GM13977 (cell line): ENCODE measurements at regions not wholly inside any gene's neighbourhood (a gene's known extent, or its start where the extent isn't known, plus 50 kb on each side); places are given as distances from the start of the nearest gene placed in this dataset.

ENCODE experiments used
- DNase-seq: peaks from one replicate; pipeline ENCODE4 v3.0.0; 2012; ENCODE audit warnings: low spot score
- CTCF ChIP-seq: IDR thresholded peaks from 2 replicates; pipeline ENCODE4 v1.5.1; 2012; ENCODE audit warnings: mild to moderate bottlenecking, control low read depth; ENCODE audit not compliant: insufficient read depth; ENCODE audit errors: extremely low read depth, missing control alignments
- in situ Hi-C: fragments of 300-500 bp; cut with MboI; formaldehyde crosslinking; loops from one replicate; pipeline ENCODE4 v1.12.0; 2022; ENCODE audit warnings: low sequenced_read_pairs, low pct_unique_long_range_greater_than_20kb, mixed read lengths, inconsistent platforms; ENCODE audit not compliant: unreplicated experiment

DNA sequence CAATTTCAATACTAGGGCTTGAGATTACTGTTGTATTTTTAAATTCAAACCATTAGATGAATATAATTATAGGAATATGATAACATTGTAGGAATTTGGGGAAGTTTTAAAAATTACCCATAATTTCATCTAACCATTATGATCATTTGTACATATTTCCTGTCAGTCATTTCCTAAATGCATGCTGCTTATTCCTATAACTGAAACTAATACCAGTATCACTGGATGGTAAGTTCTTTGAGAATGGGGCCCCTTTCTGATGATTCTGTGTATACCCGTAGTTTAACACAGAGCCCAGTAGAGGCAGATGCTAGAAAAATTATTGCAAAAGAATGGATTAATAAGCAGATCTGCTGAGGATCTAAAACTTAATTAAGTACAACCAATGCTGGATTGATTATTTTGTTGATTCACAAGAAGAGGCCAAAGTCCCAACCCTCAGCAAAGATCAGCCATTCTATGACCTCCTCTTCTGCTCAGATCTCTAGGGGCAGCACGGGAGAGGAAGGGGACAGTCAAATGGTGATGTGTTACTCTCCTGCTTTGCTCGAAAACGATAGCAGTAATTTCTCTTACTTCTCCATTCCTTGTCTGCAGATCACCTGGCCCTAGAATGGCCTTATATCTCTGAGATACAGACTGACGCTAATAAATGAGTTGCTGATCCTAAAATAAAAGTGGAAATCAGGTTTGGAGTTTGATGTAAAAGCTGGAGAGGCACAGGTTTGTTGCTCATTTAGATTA is 69.5 kb upstream of the PELI1 start:
- in situ Hi-C loops: no loop called here
- peak; percentile 28 for DNase-seq
- no peak for TF ChIP-seq CTCF

DNA sequence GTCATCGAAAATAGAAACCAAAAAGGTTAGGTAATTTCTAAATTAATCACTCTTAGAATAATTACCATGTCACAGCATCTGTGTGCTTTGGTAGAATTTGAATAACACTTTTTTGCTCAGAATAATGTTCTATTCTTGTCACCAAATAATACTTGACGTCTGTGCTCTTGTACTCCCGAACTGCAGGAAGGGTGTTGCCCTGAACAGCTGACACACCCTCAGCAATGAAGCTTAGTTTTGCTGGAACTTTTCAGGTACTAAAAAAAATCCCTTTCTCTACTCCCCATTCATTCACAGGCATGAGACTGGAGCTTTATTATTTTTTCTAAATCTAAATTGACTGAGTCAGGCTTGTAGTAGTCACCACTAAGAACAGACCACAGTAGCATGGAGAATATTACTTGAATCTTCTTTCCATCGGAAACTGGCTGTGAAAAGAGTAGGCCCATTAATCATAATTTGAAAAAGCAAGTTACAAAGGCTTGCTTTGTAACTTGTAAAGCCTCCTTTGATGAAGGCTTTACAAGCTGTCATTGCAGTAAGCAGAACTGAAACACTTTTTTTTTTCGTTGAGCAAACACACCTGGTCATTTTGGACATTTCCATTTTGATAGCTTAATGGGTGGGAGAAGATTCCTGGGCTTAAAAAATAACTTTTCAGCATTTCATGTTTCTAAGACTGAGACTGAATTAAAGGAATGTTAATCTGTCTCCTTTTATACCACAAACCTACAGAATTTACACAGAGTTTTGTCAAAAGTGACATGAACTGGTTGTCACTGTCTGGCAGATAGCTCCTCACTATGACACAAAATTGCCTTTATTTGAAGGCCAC is 70.3 kb upstream of the PELI1 start:
- DNase-seq: peak; percentile 41
- in situ Hi-C loops: no loop called here
- TF ChIP-seq CTCF: no peak

DNA sequence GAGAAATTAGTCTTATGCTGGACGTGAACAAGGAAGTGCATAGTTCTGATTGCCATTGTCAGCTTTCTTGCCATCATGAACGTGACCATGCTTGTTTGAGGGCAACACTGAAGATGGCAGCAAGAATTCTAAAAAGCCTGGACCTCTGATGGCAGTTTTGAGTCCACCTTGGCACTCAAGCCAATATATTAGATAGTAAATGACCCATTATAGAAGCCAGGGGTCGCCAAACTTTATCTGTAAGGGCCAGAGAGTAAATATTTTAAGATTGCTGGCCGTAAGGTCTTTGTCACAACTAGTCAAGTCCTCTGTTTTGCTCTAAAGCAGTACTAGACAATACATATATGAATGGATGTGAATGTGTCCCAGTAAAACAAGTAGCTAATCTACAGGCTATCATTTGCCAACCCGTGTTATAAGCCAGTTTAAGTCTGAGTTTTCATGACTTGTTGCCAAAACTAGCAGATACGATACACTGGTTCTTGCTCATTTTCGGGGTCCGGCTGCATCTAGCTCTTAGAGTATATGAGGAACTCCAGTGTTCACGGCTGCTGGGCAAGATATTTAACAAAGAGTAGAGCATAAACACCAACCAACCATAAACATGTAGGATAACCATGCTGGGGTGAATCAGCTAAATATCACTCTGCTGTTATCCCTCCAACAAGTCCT is 73.1 kb upstream of the PELI1 start:
- DNase-seq: no peak
- no peak for TF ChIP-seq CTCF
- in situ Hi-C loops: no loop called here

- DNase-seq: no peak
- in situ Hi-C loops: no loop called here
- no peak for TF ChIP-seq CTCF
Observed at GRCh38 chr2:64218137-64218802, 74.0 kb upstream of the PELI1 start.

- TF ChIP-seq CTCF: no peak
- in situ Hi-C loops: no loop called here
- no peak for DNase-seq
Observed at GRCh38 chr2:64219149-64219548, 74.9 kb upstream of the PELI1 start.

GRCh38 chr2:64220265-64220664 is 76.0 kb upstream of the PELI1 start:
- in situ Hi-C loops: no loop called here

More at GRCh38 chr2:64220265-64220664, 76.0 kb upstream of the PELI1 start:
- no peak for TF ChIP-seq CTCF
- no peak for DNase-seq
